WERI-Rb-1 (cell line): ENCODE measurements at regions not wholly inside any gene's neighbourhood (a gene's known extent, or its start where the extent isn't known, plus 50 kb on each side); places are given as distances from the start of the nearest gene placed in this dataset.

Experiments
- DNase-seq: peaks from one replicate; pipeline ENCODE4 v3.0.0-alpha.2; 2020
- H3K27ac ChIP-seq: fragments of 250-450 bp; sonication (Bioruptor Pico); 2 replicates; pipeline ENCODE4 v1.5.1; 2020; ENCODE audit warnings: mild to moderate bottlenecking, moderate library complexity
- H3K27me3 ChIP-seq: fragments of 250-450 bp; sonication (Bioruptor Pico); 2 replicates; pipeline ENCODE4 v1.5.1; 2021; ENCODE audit warnings: mild to moderate bottlenecking, low read depth, moderate library complexity; ENCODE audit not compliant: insufficient read depth, severe bottlenecking
- H3K36me3 ChIP-seq: fragments of 250-450 bp; sonication (Bioruptor Pico); 2 replicates; pipeline ENCODE4 v1.5.1; 2020; ENCODE audit warnings: mild to moderate bottlenecking, moderate library complexity
- H3K4me3 ChIP-seq: 2 replicates; pipeline ENCODE4 v1.5.1; 2011; ENCODE audit warnings: low read depth, mild to moderate bottlenecking, control low read depth, low read length
- H3K9me3 ChIP-seq: fragments of 250-450 bp; sonication (Bioruptor Pico); 2 replicates; pipeline ENCODE4 v1.5.1; 2021; ENCODE audit warnings: mild to moderate bottlenecking, moderate library complexity; ENCODE audit not compliant: severe bottlenecking
- TF ChIP-seq, protein P1 (sequence below): IDR thresholded peaks from 2 replicates; pipeline ENCODE4 v1.5.1; 2011; ENCODE audit warnings: low read depth, mild to moderate bottlenecking, control low read depth, inconsistent platforms, low read length

DNA sequence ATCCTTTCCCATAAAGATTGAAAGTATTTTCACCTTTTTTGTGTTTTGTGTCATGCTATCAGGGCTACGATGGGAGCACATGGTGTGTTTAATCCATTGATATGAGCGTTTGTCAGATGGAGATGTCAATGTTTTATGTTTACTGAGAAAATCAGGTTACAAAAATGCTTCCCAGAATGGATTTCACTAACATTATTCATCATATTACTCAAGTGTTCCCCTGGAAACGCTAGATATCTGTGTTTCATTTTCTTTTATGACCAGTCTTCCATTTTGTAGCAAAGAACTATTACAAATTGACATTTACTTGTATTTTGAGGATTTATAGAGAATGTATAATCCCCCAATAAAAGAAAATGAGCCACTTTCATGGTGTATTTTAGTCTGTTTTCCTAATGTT is 293.5 kb upstream of the AKR1E2 start:
- DNase-seq = no peak
- Histone ChIP-seq H3K27ac (no peak overlapping the region), H3K36me3 (no peaks in the 10 kb centered on the region), H3K9me3 (no peaks in the 10 kb centered on the region), H3K27me3 (no peaks in the 10 kb centered on the region), H3K4me3 (no peak overlapping the region)
- TF ChIP-seq, protein P1, sequence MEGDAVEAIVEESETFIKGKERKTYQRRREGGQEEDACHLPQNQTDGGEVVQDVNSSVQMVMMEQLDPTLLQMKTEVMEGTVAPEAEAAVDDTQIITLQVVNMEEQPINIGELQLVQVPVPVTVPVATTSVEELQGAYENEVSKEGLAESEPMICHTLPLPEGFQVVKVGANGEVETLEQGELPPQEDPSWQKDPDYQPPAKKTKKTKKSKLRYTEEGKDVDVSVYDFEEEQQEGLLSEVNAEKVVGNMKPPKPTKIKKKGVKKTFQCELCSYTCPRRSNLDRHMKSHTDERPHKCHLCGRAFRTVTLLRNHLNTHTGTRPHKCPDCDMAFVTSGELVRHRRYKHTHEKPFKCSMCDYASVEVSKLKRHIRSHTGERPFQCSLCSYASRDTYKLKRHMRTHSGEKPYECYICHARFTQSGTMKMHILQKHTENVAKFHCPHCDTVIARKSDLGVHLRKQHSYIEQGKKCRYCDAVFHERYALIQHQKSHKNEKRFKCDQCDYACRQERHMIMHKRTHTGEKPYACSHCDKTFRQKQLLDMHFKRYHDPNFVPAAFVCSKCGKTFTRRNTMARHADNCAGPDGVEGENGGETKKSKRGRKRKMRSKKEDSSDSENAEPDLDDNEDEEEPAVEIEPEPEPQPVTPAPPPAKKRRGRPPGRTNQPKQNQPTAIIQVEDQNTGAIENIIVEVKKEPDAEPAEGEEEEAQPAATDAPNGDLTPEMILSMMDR = no peak

DNA sequence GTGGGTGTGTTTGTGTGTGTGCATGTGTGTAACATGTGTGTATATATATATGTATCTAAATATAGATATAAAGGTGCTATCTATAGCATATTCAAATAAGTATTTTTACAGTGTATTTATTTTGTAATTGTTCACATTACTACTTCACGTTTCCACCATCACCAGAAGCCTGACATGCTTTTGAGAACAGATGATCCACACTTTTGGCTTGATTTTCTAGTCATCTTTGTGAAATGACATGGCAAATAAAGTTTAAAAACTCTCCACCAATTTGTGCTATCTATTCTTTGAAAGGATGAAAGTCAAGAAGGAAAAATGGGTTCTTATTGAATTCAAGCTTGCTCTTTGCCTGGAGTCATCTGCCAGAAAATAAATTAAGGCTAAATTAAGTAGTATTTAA is 294.0 kb upstream of the AKR1E2 start:
- Histone ChIP-seq H3K27me3 (no peaks in the 10 kb centered on the region), H3K27ac (no peak overlapping the region), H3K36me3 (no peaks in the 10 kb centered on the region), H3K4me3 (no peak overlapping the region), H3K9me3 (no peaks in the 10 kb centered on the region)
- TF ChIP-seq, protein P1 = no peak
- DNase-seq = no peak

DNA sequence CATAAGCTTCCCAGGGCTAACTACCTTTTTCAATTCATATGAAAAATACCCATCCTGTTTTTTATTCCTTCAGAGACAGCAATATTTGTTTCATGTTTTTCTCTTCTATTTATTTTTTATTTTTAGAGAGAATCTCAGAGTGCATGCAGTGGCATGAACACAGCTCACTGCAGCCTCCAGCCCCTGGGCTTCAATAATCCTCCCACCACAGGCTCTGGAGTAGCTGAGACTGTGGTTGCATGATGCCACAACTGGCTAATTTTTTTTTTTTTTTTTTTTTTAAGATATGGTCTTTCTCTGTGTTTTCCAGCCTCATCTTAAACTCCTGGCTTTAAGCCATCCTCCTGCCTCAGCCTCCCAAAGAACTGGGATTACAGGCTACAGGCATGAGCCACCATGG is 296.7 kb upstream of the AKR1E2 start:
- Histone ChIP-seq H3K9me3 (no peaks in the 10 kb centered on the region), H3K4me3 (no peak overlapping the region), H3K27ac (no peak overlapping the region), H3K27me3 (no peaks in the 10 kb centered on the region), H3K36me3 (no peaks in the 10 kb centered on the region)
- DNase-seq = no peak
- TF ChIP-seq, protein P1 = no peak

DNA sequence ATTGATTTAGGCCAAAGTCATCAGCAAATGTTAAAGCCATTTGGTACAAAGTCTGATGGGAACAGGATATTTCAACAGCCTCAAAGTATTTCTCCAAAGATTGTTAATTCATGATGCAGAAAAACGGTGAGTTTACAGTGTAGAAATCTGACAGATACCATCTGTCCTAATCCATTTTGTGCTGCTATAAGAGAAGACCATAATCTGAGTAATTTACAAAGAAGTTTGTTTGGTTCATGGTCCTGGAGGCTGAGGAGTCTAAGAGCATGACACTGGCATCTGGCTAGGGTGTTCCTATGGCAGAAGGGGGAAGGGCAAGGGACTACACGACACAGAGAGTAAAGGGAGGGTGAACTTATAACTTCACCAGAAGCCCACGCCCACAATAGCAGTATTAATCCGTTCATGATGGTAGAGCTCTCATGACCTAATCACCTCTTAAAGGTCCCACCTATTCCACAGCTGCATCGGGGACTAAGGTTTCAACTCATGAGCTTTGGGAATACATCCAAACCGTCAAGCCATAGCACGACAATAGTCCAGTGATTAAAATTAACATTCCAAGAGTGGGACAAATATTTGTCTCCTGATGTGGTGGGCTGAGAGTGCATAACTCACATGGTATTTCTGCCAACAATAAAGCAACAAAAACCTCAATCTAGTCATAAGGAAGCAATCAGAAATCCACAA is 298.6 kb upstream of the AKR1E2 start:
- H3K27ac ChIP-seq = no peak overlapping the region
- no peaks in the 10 kb centered on the region for H3K36me3 ChIP-seq
- H3K4me3 ChIP-seq = no peak overlapping the region
- TF ChIP-seq, protein P1 = no peak
- H3K27me3 ChIP-seq = no peaks in the 10 kb centered on the region
- DNase-seq = no peak
- no peaks in the 10 kb centered on the region for H3K9me3 ChIP-seq

DNA sequence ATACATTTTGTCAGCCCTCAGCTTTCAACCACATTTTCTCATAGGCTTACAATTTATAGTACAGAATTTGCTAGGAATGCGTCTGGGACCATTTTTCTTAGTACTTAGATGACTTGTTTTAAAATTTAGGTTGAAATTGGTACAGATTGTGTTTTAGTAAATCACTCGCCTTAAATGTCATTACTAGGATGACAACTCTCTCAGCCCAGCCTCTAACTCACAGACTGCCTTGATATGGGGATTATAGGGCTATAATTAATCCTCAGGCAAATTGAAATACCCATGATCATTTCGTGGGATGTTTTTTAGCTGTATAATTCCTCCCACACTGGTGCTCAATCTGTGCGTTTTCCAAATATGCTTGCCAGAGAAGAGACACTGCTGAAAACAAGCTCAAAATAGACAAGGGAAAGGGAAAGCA is 299.7 kb upstream of the AKR1E2 start:
- TF ChIP-seq, protein P1 = no peak
- no peaks in the 10 kb centered on the region for H3K27me3 ChIP-seq
- H3K36me3 ChIP-seq = no peaks in the 10 kb centered on the region
- DNase-seq = no peak
- no peak overlapping the region for H3K4me3 ChIP-seq
- H3K27ac ChIP-seq = no peak overlapping the region
- no peaks in the 10 kb centered on the region for H3K9me3 ChIP-seq

DNA sequence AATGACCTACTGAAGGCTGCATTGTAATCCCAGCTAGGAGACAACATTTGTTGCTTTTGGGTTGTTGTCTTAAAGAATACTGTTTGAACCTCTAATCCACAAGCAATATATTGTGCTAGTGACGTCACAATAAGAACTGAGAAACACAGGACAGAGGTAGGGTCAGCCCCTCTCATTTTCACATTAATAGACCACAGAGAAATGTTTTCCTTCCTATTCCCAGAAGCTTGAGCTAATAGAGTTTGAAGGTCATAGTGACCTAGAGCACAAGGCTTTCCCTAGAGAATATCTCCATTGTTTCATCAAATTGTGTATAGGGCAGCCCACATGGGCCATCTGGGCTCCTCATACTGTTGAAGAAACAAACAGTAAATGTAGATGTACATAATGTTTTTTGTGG is 300.9 kb upstream of the AKR1E2 start:
- TF ChIP-seq, protein P1 = no peak
- H3K27ac ChIP-seq = no peak overlapping the region

More for the DNA sequence above, 300.9 kb upstream of the AKR1E2 start:
- DNase-seq = no peak
- Histone ChIP-seq H3K9me3 (no peaks in the 10 kb centered on the region), H3K27me3 (no peaks in the 10 kb centered on the region), H3K36me3 (no peaks in the 10 kb centered on the region), H3K4me3 (no peak overlapping the region)
